HG03108 (cell line): ENCODE measurements at regions not wholly inside any gene's neighbourhood (a gene's known extent, or its start where the extent isn't known, plus 50 kb on each side); places are given as distances from the start of the nearest gene placed in this dataset.

Source experiments
- ATAC-seq: cut with Tn5 transposase; IDR thresholded peaks from one replicate; pipeline ENCODE4 v1.9.1; 2021; ENCODE audit warnings: moderate library complexity; ENCODE audit not compliant: unreplicated experiment

DNA sequence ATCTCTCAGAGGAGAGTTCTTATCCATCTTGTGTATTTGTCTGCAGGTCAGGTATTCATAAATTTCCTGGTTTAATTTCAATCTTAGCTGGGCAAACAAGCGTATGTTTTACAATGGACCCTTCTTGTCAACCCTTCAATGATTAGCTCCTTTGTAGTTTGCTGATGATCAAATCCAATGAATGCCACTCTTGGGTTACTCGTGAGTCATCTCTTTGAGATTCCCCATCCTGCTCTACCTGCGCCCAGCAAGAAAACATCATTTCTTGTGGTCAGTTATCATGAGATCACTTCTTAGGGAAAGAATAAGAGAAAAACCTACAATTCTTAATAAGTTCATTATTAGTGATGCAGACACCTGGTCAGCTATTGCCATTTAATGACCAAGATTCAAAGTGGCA lies 572.3 kb upstream of the PKN2 start:
- no peak for ATAC-seq

DNA sequence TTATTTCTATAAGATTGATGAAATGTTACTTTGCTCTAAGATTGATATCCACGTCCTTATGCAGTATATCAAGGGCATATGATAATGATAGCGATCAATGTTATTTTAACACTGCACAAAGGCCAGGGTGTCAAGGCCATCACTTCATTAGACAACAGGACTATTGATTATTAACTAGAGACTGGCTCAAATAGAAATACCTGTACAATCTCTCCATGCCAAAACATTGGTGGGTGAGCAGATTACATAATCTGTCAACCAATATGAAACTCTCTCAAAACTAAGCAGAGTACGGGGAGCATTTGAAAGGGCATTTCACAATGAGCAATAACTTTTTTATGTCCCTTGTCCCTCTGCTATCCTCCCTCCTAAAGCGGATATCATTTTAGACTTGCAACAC lies 566.5 kb upstream of the PKN2 start:
- ATAC-seq, result no peak

DNA sequence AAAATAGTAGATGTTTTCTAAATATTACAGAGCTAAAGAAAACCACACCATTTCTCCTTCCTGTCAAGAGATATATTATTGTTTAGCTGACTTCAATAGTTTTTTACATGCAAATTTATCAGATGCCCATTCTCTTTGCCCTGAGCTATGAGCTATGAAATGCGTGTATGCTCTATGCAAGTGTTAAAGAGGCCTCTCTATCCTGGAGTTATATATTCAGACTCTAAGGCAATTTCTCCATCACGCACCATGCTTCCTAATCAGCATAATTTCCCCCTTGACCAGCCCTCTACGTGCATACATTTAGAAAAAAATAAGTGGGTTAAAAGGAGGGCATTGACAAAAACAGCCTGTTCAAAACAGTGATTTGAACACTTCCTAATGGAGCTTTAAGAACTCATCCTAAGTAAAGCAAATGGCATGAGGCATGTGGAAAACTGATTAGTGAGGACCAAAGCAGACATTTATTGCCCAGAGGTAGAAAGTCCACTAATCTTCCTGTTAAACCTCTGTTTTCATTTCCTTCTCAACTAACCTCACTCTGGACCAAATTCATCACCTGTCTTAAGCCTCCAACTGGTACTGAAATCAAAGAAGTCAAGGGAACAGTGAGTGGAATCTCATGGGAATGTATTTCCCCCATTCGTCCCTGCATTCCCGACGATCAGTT lies 565.8 kb upstream of the PKN2 start:
- ATAC-seq, result no peak

DNA sequence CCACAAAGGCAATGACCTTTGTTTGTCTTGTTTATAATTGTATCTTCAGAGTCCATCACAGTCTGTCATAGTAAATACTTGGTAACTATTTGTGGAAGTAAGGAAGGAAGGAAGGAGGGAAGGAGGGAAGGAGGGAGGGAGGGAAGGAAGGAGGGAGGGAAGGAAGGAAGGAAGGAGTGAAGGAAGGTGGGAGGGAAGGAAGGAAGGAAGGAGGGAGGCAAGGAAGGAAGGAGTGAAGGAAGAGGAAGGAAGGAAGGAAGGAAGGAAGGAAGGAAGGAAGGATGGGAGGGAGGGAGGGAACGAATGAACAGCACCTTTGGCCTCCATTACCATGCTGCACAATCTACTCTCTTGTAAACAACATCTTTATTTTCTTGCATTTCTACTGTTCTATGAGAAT lies 559.5 kb upstream of the PKN2 start:
- ATAC-seq, result no peak

DNA sequence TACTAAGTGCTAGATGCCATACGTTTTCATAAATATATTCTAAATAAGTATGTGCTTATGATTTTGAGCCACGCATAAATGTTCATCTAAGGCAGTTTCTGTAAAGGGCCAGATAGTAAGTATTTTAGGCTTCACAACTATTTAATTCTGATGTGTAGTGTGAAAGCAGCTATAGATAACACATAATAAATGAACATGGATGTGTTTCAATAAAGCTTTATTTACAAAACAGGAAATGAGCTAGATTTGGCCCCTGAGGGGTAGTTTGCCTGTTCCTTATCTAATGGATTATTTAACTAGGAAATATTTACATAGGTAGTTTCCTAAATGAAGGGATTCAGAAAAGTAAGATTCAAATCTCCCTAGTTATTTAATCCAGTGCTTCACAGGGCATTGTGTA lies 557.6 kb upstream of the PKN2 start:
- no peak for ATAC-seq

DNA sequence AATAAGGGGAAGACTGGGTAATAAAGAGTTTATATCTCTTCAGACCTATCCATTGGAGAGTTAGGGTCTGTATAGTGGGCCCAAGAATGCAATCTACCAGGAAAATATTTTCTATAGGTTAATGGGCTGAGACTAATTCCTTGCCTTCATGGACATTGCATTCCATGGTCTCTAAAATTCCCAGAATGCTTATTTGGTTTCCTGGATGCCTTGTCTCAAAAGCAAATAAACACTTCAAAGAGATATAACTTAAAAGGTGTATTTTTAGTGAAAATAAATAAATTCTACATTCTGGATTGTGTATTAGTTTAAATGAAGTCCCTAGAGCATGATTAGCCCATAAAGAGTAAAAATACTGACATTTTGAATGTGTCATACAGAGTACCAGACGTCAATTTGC lies 550.1 kb upstream of the PKN2 start:
- no peak for ATAC-seq

DNA sequence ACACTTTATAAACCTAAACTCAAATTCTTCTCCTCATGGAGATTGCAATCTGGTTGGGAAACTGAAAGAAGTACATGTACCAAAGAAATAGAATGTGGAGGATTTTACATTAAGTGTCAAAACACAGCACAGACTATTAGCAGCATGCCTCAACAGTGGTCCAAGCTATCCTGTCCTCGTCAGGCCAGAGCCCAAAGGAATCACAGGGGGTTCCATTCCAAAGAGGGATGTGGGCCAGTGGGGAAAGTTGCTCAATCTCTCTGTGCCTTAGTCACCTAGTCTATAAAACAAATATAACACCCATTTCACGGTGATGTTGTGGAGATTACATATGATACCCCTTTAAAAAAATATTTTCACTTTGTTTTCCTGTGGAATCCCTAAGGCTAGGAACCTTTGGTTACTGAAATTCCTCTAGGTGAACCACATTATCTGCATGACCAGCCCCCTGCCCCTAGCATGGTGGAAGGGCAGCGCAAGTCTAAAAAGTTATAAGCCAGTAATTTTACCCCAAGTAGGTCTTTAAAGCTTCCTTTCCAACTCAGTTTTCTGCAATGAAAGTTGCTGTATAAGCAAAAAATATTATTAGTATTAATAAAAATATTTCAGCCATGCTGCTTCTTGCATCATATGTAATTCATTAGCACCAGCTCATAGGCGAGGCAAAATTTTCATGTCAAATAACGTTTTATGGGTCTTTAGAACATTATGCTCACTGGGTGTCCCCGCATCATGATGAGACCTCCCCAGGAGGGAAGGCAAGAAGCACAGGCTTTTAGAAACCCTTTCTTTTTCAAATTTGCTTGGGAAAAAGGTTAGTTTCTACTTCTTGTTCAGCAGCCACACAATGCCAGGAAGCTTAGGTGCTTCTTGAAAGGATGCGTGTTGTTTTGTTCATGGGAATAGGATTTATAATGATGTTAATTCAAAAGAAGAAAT lies 548.8 kb upstream of the PKN2 start:
- ATAC-seq, result no peak

DNA sequence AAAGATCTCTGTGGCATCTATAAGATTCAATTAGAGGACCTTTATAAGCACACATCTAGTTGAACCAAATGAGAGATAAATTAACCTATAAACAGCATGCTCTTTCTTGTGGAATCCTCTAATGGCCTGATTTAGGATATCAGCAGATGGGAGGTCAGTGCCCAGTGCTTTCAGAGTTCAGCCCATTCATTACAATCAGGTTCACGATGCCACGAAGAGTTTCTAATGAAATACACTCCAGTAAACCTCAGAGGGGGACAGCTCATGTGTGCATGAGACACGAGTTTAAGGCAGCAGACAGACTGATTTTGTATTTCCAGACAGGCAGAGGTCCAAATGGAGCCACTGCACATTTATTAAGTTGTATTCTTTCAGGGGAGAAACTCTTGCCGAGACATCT lies 544.4 kb upstream of the PKN2 start:
- no peak for ATAC-seq

DNA sequence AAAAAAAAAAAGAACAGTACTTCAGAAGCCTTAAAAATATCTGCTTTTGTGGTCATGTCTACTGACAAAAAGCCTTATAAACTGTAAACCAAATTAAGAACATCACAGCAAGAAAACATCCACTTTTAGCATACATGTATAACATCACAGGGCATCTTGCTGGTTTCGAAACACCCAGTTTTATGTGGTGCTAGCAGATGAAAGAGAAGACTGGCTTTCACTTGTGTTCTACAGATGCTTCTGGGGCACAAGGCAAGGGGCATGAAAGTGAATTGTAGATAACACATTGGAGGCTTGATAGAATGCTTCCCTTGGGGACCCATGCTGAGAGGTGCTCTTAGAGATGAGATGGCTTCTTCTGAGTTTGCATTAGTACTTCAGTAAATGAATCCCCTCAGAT lies 543.7 kb upstream of the PKN2 start:
- no peak for ATAC-seq

DNA sequence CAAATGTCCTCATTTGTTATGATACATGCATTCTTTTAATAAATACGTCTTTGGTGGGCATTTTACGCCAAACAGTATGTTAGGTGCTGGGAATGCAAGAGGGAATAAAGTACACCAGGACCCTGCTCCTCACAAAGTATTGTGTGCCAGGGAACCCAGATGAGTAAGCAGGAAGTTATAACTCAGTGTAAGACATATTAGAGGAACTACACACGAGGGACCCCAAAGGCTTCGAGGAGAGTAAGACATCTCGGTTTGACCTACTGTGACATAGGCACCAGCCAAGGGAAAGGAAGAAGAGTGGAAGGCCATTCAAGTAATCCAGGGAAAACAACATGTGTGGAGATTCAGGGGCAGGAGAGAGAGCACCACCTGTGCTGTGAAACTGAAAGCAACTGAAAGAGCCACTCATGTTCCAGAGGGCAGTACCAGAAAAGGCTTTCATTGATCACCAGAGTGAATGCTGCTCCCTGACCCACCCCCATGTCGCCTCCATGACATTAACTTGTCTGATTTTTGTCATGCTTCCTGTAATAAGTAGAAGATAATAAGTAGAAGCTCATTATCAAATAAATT lies 542.5 kb upstream of the PKN2 start:
- ATAC-seq, result no peak

DNA sequence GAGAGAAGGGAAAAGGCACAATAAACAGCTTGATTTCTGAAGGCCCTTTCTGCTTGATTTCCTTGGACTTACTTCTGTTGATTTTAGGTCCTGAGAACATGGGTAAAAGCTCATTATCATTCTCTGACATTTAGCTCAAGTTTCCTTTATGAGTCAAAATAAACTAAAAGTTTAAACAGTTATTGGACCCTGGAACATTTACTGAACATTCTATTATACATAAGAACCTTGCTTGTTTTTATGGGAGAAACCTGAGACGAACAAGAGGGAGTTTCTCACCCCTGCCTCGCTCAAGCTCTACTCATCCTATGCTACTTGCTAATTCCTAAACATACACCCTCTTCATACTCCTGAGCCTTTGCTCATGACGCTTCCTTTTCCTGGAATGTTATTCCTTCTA lies 538.3 kb upstream of the PKN2 start:
- ATAC-seq, result no peak

DNA sequence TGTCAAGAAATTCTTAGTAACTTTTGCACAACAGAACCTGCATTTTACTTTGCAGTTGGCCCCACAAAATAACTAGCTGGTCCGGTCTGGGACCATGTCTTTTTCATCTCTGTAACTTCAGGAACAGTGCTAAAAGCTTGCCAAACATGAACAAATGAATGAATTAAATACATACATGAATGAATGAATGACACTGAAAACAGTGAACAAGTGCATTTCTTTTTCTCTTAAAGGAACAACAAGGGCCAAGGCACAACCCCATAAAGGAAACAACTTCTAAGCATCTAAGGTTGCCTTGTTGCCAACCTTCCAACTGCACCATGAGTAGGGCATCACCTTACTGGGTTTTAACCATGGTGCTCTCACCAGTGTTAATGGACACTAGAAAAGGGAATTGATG lies 534.4 kb upstream of the PKN2 start:
- ATAC-seq, result no peak

DNA sequence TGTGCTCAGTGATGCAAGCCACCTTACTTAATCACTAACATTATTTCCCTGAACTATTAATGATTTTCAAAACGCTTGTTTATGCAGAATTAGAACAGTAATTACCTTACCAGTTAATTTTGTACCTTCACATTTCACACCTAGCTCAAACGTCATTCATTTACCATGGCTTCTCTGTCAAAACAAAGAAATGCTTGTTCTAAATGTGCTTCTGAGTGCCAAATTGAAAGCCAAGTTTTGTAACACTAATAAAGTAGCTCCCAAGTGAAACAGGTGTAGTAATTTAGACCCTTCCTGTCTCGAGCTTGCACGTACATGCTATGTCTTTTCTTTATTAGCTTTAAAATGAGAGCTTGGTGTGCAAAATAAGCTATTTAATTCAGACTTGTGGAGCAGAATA lies 533.7 kb upstream of the PKN2 start:
- no peak for ATAC-seq

DNA sequence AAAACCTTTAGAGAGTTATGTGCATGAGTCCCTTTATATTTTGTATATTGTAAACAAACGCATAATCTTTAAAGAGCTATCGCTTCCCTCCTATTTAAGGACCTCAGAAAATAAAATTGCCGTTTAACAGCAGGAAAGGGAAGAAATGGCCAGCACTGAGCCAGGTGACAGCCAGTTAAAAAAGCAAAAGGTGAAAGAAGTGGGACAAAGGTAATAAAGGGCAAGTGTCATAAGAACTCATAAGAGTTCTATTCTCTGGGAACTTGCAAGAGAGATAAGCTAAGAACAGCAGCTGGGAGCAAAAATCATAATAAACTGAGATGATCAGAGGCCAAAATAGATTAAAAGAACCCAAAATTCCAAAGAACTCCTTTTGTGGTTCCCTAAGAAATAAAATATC lies 520.9 kb upstream of the PKN2 start:
- ATAC-seq, result no peak

DNA sequence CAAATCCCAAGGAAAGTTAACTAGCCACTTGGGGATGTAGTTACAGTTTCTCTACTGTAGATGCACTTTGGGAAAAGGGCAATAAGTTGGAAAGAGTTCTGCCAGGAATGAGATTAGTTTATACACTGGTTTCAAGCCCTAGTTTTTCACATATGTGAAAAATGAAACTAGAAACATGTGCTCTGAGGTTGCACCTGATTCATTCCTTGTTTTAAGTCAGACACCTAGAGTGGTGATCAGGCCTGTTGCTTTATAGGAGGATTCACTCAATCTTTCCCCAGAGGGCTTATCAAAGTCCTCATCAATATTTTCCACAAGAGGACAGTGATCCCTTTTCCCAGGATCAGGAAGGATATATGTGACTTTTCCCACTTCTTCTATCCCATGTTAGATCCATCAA lies 515.9 kb upstream of the PKN2 start:
- no peak for ATAC-seq

DNA sequence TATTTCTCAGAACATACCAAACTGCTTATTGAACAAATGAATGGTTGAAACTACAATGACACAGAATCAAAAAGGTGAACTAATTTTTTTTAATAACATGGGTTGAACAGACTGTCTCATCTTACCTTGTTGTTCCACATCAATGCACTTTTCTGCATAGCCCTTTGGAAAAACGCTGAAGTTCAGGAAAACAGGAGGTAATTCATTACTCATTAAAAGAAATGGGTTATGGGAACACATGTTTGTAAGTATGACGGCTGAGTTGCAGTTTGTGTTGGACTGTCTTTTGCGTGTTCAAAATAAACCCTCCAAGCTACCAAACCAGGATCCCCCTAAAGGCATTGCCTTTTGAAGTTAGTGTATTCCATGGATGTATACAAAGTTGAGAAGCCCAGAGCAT lies 514.9 kb upstream of the PKN2 start:
- ATAC-seq, result no peak

DNA sequence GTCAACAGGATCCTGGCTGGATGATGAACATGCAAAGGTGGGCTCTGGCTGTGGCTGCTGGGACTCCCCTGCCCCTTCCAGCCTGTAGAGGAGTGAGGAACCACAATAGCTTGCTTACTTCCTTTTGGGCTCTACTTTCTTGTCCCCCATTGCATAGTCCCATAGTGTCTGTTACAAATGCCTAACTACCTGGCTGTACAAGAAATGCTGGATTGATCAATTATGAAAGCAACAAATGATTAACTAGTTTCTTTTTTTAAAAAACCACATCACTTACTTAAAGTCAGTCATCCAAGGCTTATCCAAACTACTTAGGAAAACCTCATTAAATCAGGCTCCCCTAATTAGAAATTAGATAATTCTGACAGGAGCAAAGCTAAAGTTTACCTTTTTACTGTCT lies 514.1 kb upstream of the PKN2 start:
- no peak for ATAC-seq

DNA sequence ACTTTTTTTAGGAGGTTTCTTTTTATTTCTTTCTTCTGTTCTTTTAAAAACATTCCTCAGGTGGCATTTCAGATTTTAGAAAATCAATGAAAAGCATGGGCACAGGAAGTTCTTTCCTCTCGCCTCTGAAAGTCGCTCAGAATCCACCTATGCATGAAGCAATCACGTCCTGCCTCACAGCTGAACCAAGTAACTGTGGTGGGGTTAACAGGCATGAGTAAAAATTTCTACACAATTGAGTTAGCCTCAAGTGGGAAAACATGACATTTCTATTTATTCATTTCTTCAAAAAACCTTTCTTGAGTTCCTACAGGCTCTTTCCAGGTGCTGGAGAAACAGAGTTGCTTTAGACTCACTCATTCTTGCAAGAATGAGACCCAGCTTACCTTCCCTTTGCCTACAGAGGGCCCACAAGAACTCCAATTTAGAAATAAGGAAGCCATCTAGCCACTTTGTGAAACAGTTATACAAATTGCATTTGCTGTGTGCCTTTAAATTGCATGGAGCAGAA lies 508.9 kb upstream of the PKN2 start:
- ATAC-seq, result no peak

DNA sequence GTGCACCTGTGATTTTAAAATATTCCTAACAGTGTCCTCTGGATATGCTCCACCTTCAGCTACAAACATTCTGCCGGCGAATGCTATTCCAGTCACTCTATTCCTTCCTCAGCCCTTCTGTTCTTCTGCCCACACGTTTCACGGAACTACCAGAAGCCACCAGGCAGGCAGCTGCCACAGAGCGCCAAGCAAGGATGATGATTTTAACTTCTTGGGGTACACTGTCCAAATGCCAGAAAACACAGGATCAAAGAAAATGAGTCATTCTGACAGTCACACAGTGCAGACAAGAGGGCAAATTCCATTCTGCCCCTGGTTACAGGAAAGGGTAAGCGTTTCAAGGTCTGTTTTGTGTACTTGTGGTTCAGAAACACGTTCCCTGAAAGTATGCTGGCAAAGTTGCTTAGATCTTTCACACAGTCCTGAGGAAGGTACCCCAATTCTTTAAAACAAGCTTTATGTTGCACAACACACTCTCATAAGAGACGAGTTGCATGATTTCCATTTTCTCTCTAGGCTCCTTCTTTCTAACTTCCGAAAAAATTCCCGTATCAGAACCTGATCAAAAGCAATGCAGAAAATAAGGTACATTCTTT lies 508.3 kb upstream of the PKN2 start:
- no peak for ATAC-seq

DNA sequence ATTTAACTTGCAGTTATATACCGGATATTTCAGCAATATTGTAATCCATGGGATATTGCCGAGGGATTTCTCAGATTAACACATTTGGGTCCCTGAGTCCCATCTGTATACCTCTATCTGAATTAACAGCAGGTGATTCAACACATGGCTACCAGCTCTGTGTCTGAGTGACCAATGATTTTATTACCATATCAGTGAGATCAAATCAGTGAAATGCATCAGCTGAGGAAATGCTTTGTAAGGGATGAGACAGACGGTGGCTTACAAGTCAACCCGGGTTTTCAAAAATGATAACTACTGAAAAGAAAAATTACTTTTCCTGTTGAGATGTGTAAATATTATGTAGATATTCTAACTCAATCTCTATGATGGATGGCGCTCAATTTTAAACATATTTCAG lies 504.1 kb upstream of the PKN2 start:
- ATAC-seq, result no peak

DNA sequence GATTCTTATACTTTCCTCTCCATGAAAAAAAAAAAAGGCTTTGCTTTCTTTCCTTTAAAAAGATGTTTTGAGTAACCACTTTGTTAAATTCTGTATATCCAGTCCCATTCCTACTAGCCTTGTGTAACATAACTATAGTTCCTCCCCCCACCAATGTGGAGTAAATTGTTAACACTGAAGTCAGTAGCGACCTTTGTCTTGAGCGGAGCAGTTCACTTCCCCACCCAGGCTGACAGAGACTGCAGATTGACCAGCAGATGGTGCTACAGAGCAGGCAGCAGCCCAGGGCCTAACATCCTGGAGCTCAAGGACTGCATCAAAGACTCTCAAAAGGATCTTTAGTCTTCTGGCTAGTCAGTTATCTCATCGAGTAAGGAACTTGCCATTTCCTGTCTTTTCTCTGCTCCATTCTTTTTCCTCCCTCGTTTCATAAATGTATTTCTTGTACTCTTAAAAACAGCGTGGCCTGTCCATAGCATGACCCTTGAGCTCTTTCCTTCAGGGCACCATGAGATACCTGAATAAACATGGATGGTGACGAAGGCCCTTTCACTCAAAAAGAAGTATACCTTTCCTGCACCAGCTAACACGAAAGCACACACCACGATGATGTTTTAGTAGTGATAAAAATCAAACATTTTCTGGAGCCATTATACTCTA lies 503.5 kb upstream of the PKN2 start:
- ATAC-seq, result peak; percentile 95
